ENCODE measurements at regions not wholly inside any gene's neighbourhood (a gene's known extent, or its start where the extent isn't known, plus 50 kb on each side); places are given as distances from the start of the nearest gene placed in this dataset.

- H3K36me3 ChIP-seq = no peaks in the 10 kb centered on the region
- H3K9me3 ChIP-seq = no peaks in the 10 kb centered on the region
- H3K27ac ChIP-seq = no peak overlapping the region
- peaks cover 0 to 17% (median 0%) of the 10 kb centered on the region in 3 donors for H3K4me1 ChIP-seq
- 36 to 51% methylated on average over 7 to 12 of the region's 18 CpGs for WGBS, 2 donors (ENCODE audit: low coverage in 1 of 2)
- no peak for ATAC-seq
- H3K4me3 ChIP-seq = peak overlapping the region in 1 of 2 donors; percentile 4
- no peaks in the 10 kb centered on the region for H3K27me3 ChIP-seq
- TF ChIP-seq POLR2AphosphoS5 (IDR thresholded peaks at IDR 0.05) = no peak
- TF ChIP-seq POLR2A (IDR thresholded peaks at IDR 0.05) = no peak
- no peak for TF ChIP-seq EP300 (IDR thresholded peaks at IDR 0.05)
- TF ChIP-seq, protein P1, sequence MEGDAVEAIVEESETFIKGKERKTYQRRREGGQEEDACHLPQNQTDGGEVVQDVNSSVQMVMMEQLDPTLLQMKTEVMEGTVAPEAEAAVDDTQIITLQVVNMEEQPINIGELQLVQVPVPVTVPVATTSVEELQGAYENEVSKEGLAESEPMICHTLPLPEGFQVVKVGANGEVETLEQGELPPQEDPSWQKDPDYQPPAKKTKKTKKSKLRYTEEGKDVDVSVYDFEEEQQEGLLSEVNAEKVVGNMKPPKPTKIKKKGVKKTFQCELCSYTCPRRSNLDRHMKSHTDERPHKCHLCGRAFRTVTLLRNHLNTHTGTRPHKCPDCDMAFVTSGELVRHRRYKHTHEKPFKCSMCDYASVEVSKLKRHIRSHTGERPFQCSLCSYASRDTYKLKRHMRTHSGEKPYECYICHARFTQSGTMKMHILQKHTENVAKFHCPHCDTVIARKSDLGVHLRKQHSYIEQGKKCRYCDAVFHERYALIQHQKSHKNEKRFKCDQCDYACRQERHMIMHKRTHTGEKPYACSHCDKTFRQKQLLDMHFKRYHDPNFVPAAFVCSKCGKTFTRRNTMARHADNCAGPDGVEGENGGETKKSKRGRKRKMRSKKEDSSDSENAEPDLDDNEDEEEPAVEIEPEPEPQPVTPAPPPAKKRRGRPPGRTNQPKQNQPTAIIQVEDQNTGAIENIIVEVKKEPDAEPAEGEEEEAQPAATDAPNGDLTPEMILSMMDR (IDR thresholded peaks at IDR 0.05) = no peak
Observed at GRCh38 chr5:160175438-160176218, 53.7 kb upstream of the FABP6 start.

DNA sequence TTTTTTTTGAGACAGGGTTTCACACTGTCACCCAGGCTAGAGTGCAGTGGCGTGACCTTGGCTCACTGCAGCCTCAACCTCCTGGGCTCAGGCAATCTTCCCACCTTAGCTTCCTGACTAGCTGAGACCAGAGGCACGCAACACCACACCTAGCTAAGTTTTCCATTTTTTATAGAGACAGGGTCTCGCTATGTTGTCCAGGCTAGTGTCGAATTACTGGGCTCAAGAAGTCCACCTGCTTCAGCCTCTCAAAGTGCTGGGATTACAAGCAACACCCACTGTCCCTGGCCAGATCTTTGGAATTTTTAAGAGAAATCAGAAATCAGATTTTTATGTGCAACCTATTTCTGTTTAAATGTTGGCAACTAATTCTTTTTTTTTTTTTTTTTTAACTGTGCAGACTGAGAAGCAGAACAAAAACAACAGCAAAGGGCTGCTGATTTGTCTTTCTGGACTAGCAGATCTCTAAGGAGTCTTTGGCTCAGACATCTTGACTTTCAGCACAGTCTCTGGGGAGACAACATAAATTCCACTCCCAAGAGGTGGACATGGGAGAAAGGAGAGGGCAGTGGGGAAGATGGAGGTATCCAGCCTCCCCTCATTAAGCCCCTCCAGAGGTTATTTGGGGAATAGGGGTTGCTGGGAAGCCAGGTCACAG lies 54.4 kb upstream of the FABP6 start:
- H3K9me3 ChIP-seq = no peaks in the 10 kb centered on the region
- peak overlapping the region in 1 of 2 donors; percentile 4 for H3K4me3 ChIP-seq
- no peak for ATAC-seq
- peaks cover 0 to 19% (median 0%) of the 10 kb centered on the region in 3 donors for H3K4me1 ChIP-seq
- 80 to 92% methylated on average over 2 to 3 of the region's 4 CpGs for WGBS, 2 donors (ENCODE audit: low coverage in 1 of 2)
- TF ChIP-seq, protein P1 (IDR thresholded peaks at IDR 0.05) = no peak
- TF ChIP-seq POLR2A (IDR thresholded peaks at IDR 0.05) (no peak), EP300 (IDR thresholded peaks at IDR 0.05) (no peak), POLR2AphosphoS5 (IDR thresholded peaks at IDR 0.05) (no peak)
- no peaks in the 10 kb centered on the region for H3K36me3 ChIP-seq
- H3K27ac ChIP-seq = no peak overlapping the region
- H3K27me3 ChIP-seq = no peaks in the 10 kb centered on the region

DNA sequence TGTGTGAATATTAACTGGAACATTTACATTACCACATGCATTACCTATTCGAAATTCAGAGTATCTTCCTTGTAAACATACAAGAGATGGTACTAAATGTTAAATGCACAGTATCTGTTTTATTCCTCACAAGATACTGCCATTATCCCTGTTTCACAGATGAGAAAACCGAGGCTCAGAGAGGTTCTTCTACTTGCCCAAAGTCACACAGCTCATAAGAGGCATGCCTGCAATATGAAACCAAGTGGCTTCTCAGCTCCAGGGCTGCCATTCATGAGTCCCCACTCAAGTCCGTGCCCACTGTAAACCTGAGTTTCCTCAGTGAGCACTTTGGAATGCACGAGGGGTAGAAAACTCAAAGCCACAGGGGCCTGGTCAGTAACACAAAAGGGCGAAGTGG lies 55.0 kb upstream of the FABP6 start:
- Histone ChIP-seq H3K36me3 (no peaks in the 10 kb centered on the region), H3K4me3 (no peak overlapping the region), H3K4me1 (peaks cover 0 to 25% (median 0%) of the 10 kb centered on the region in 3 donors), H3K27me3 (no peaks in the 10 kb centered on the region), H3K9me3 (no peaks in the 10 kb centered on the region), H3K27ac (no peak overlapping the region)
- WGBS, 2 donors (ENCODE audit: low coverage in 1 of 2) = 88 to 100% methylated on average over 4 to 5 of the region's 5 CpGs
- no peak for TF ChIP-seq POLR2A (IDR thresholded peaks at IDR 0.05)
- ATAC-seq = no peak

DNA sequence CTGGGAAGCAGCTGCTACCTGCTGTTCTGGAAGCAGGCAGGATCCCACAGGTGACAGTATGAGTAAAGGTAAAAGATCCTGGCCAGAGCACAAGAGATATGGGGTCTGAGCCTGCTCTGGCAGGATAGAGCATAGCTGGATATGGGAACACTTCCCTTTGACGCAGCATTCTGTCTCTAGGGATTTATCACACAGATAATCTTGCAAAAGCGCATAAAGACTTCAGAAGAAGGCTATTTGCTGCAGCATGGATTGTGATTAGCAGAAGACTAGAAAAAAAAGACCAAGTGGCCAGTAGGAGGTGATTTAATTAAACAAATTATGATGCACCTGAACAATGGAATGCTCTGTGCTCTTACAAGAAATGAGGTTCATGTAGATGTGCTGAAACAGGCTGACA lies 52.4 kb upstream of the PWWP2A start:
- H3K27ac ChIP-seq = no peak overlapping the region
- no peak for TF ChIP-seq POLR2AphosphoS5 (IDR thresholded peaks at IDR 0.05)
- no peak for TF ChIP-seq EP300 (IDR thresholded peaks at IDR 0.05)
- no peak for TF ChIP-seq POLR2A (IDR thresholded peaks at IDR 0.05)
- TF ChIP-seq, protein P1 (IDR thresholded peaks at IDR 0.05) = no peak
- H3K9me3 ChIP-seq = no peaks in the 10 kb centered on the region
- no peak overlapping the region for H3K4me3 ChIP-seq
- no peak for ATAC-seq
- 53 to 64% methylated on average over 2 of the region's 2 CpGs for WGBS, 2 donors (ENCODE audit: low coverage in 1 of 2)
- H3K36me3 ChIP-seq = no peaks in the 10 kb centered on the region
- H3K4me1 ChIP-seq = peaks cover 0 to 28% (median 0%) of the 10 kb centered on the region in 3 donors
- H3K27me3 ChIP-seq = no peaks in the 10 kb centered on the region

DNA sequence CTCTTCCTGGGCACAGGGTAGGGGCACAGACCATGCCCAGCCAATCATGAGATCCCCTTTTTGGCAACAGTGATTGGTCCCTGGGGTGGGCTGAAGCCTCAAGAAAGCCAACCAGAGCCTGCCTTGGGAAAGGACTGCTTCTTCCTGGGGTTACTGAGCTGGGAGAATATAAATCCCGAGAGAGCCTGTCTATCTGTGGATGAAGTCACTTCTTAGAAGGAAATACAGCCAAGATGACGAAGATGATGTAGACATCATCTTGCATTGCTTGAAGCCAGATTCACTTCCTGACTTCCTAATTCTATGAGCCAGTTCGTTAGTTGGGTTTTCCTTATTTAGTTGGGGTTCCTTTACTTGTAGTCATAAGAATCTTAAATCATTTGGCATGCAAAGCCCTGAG lies 50.1 kb upstream of the PWWP2A start:
- no peak for ATAC-seq
- WGBS, 2 donors (ENCODE audit: low coverage in 1 of 2) = 33 to 74% methylated on average over 1 to 3 of the region's 3 CpGs
- Histone ChIP-seq H3K36me3 (no peaks in the 10 kb centered on the region), H3K4me3 (no peak overlapping the region), H3K4me1 (peaks cover 2 to 30% (median 11%) of the 10 kb centered on the region in 3 donors), H3K27me3 (no peaks in the 10 kb centered on the region), H3K27ac (peak overlapping the region in 3 of 4 donors; percentile 24 to 43 (median 37)), H3K9me3 (no peaks in the 10 kb centered on the region)
- TF ChIP-seq, protein P1 (IDR thresholded peaks at IDR 0.05) = no peak
- TF ChIP-seq EP300 (IDR thresholded peaks at IDR 0.05) (no peak), POLR2A (IDR thresholded peaks at IDR 0.05) (no peak), POLR2AphosphoS5 (IDR thresholded peaks at IDR 0.05) (no peak)

Data from gastroesophageal sphincter (tissue), 4 donors.